Common myeloid progenitor, CD34-positive (primary cell): ENCODE measurements at regions not wholly inside any gene's neighbourhood (a gene's known extent, or its start where the extent isn't known, plus 50 kb on each side); places are given as distances from the start of the nearest gene placed in this dataset.
"Not testable (repeated sequence)": the region's sequence is repeated elsewhere in the genome, so short reads cannot be mapped to it uniquely, and the experiment has no call there.

Experiments
- CTCF ChIA-PET: fragments of 350-600 bp; sonication (Branson Sonifier 250); formaldehyde crosslinking; loops from one replicate; lab custom pipeline; 2021; ENCODE audit warnings: antibody characterized with exemption; lab: Charles Lee
- POLR2A ChIA-PET: fragments of 350-600 bp; sonication (Branson Sonifier 250); formaldehyde crosslinking; loops from one replicate; lab custom pipeline; 2021; ENCODE audit warnings: antibody characterized with exemption; lab: Charles Lee
- DNase-seq, 3 donors: peaks; one replicate each; pipeline versions ENCODE4 v3.0.0 to v3.0.0-alpha.2; 2013
- H3K27ac ChIP-seq, 2 experiments: 1 replicate in 1 of 2; 2 replicates in 1 of 2; pipeline ENCODE4 v1.7.0; 2013; ENCODE audit warnings: inconsistent platforms in 2 of 2, low read length in 2 of 2, mild to moderate bottlenecking in 2 of 2, low read depth in 1 of 2, moderate library complexity in 1 of 2; ENCODE audit not compliant: severe bottlenecking in 2 of 2, insufficient read depth in 1 of 2, poor library complexity in 1 of 2
- H3K27me3 ChIP-seq, 5 experiments: replicated peaks in 2 of 5; 1 replicate in 3 of 5; 2 replicates in 2 of 5; pipeline versions ENCODE4 v1.6.1 to v1.7.0; 2013; ENCODE audit warnings: low read length in 4 of 5, mild to moderate bottlenecking in 2 of 5, moderate library complexity in 2 of 5, inconsistent platforms in 1 of 5; ENCODE audit not compliant: insufficient read depth in 5 of 5, control insufficient read depth in 4 of 5
- H3K36me3 ChIP-seq, 4 experiments: 1 replicate in 2 of 4; 2 replicates in 2 of 4; pipeline versions ENCODE4 v1.6.1 to v1.7.0; 2013; ENCODE audit warnings: low read length in 3 of 4, control low read depth in 1 of 4, mild to moderate bottlenecking in 1 of 4; ENCODE audit not compliant: control insufficient read depth in 4 of 4, insufficient read depth in 4 of 4
- H3K4me1 ChIP-seq, 4 experiments: 1 replicate in 3 of 4; 2 replicates in 1 of 4; pipeline versions ENCODE4 v1.6.1 to v1.7.1; 2013; ENCODE audit warnings: low read length in 3 of 4, mild to moderate bottlenecking in 3 of 4, control low read depth in 1 of 4, inconsistent platforms in 1 of 4, moderate library complexity in 1 of 4; ENCODE audit not compliant: control insufficient read depth in 4 of 4, insufficient read depth in 4 of 4; ENCODE audit errors: control extremely low read depth in 1 of 4
- H3K4me3 ChIP-seq, 7 experiments: 1 replicate in 4 of 7; 2 replicates in 3 of 7; pipeline versions ENCODE4 v1.5.1 to v1.7.0; 2013; ENCODE audit warnings: mild to moderate bottlenecking in 7 of 7, low read length in 6 of 7, moderate library complexity in 6 of 7, inconsistent platforms in 2 of 7, low read depth in 2 of 7, control low read depth in 1 of 7; ENCODE audit not compliant: insufficient read depth in 4 of 7, control insufficient read depth in 1 of 7; ENCODE audit errors: extremely low read depth in 1 of 7
- H3K9me3 ChIP-seq, 5 experiments: 1 replicate in 4 of 5; 2 replicates in 1 of 5; pipeline versions ENCODE4 v1.6.1 to v1.7.1; 2013; ENCODE audit warnings: low read length in 4 of 5, mild to moderate bottlenecking in 2 of 5, inconsistent platforms in 1 of 5, low read depth in 1 of 5, moderate library complexity in 1 of 5; ENCODE audit not compliant: control insufficient read depth in 4 of 5, insufficient read depth in 2 of 5; ENCODE audit errors: control extremely low read depth in 1 of 5
- WGBS: methylation state at CpG from one replicate; pipeline ENCODE4 v1.1.5; 2013; ENCODE audit not compliant: insufficient coverage; 5-methylcytosine and 5-hydroxymethylcytosine counted together

DNA sequence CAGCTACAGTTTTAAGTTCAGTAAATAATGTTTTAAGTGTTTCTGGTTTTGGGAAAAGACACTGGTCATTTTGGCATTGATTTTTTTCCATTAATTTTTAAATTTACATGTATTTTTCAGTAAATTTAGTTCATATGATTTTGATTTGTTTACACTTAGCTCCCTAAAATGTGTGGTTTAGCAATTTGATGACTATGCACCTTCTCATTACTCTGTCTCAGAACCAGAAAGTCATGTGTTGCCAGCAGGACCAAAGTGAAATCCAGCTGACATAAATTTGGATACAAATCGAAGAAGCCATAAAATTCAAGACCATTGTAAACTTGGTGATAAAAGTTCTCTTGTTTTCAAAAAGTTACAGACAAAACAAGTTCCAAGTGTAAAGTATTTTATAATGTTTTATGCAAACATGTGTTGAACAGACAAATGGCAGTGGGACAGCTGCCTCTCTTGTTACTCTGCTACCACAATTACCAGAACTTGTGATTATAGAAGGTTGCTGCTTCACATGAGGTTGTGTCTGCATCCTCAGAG is 354.8 kb downstream of the NR2F1-AS1 start:
- Histone ChIP-seq H3K9me3 (no peaks in the 10 kb centered on the region), H3K4me1 (no peaks in the 10 kb centered on the region), H3K27ac (no peak overlapping the region), H3K36me3 (no peaks in the 10 kb centered on the region), H3K27me3 (no peaks in the 10 kb centered on the region), H3K4me3 (no peak overlapping the region)
- POLR2A ChIA-PET = no interaction called here
- CTCF ChIA-PET = no interaction called here
- no CpG with 5 or more reads among the region's 1 CpG for WGBS
- DNase-seq = no peak

DNA sequence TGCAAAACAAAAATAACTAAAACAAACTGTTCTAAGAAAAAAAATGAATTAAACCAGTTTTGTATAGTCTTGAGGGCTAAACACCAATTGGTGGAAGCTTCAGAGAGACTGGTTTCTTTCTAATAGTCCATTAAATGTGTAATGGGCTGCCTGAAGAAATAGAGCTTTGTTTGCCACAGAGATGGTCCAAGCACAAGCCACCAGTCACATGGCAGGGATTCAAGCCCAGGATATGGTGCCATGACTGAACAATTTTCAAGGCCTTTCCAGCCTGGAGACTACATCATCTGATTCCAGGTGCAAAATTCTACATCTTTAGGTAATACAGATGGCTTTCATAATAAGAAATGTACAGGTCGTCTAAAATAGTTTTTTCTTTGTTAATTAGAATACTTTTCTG is 355.3 kb downstream of the NR2F1-AS1 start:
- H3K4me1 ChIP-seq = no peaks in the 10 kb centered on the region
- CTCF ChIA-PET = no interaction called here
- WGBS = no CpG with 5 or more reads among the region's 1 CpG
- H3K36me3 ChIP-seq = no peaks in the 10 kb centered on the region
- H3K27ac ChIP-seq = no peak overlapping the region
- H3K27me3 ChIP-seq = no peaks in the 10 kb centered on the region
- no peak overlapping the region for H3K4me3 ChIP-seq
- DNase-seq = no peak
- H3K9me3 ChIP-seq = no peaks in the 10 kb centered on the region
- POLR2A ChIA-PET = no interaction called here

DNA sequence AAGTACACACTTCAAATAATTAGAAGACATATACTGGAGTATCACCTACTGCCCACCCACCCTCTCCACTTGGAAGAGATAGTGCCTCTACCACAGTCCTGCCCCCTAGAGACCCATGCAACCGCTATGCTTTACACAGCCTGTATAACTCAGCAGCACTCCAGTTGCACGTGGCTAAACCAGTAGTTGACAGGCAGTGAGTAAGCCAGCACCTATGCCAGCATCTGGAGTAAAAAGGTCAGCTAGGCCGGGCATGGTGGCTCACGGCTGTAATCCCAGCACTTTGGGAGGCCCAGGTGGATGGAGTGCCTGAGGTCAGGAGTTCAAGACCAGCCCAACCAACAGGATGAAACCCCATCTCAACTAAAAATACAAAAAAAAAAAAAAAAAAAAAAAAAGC is 356.4 kb downstream of the NR2F1-AS1 start:
- H3K27ac ChIP-seq = no peak overlapping the region
- DNase-seq = no peak
- no peak overlapping the region for H3K4me3 ChIP-seq
- WGBS = 100% methylated on average over 2 of the region's 4 CpGs
- no peaks in the 10 kb centered on the region for H3K4me1 ChIP-seq
- ChIA-PET CTCF (no interaction called here), POLR2A (no interaction called here)
- no peaks in the 10 kb centered on the region for H3K36me3 ChIP-seq
- no peaks in the 10 kb centered on the region for H3K9me3 ChIP-seq
- H3K27me3 ChIP-seq = no peaks in the 10 kb centered on the region

DNA sequence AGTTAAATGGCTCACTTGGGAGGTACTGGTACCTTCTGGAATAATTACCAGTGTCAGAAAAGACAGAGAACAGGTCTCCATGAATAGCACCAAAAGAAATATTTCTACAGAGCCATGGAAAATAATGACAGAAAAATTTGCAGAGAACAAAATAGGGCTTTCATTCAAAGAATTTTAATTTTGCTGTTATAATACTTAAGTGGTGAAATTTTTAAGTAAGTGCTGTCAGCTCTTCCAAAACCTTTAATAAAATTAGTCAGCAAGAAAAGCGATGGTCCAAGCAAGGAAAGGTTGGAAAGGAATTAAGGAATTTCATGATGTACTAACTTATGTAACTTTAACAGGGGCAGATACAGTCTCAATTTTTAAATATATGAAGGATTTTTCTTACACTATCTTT is 359.2 kb downstream of the NR2F1-AS1 start:
- POLR2A ChIA-PET = no interaction called here
- WGBS = no CpG with 5 or more reads among the region's 1 CpG
- Histone ChIP-seq H3K27me3 (no peaks in the 10 kb centered on the region), H3K9me3 (no peaks in the 10 kb centered on the region), H3K4me1 (no peaks in the 10 kb centered on the region), H3K27ac (no peak overlapping the region), H3K4me3 (no peak overlapping the region), H3K36me3 (no peaks in the 10 kb centered on the region)
- no peak for DNase-seq
- CTCF ChIA-PET = no interaction called here

DNA sequence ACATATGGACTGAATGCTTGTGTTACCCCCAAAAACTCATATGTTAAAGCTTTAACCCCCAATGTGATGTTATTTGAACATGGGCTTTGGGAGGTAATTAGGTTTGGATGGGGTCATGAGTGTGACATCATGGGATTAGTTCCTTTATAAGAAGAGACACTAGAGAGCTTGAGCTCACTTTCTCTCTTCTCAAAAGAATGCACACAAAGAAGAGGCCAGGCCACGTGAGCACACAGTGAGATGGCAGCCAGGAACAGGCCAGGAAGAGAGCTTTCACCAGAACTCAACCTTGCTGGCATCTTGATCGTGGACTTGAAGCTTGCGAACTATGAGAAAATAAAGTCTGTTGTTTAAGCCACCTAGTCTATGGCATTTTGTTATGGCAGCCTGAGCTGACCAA is 360.6 kb downstream of the NR2F1-AS1 start:
- Histone ChIP-seq H3K36me3 (no peaks in the 10 kb centered on the region), H3K9me3 (no peaks in the 10 kb centered on the region), H3K4me3 (no peak overlapping the region), H3K27me3 (no peaks in the 10 kb centered on the region), H3K4me1 (no peaks in the 10 kb centered on the region), H3K27ac (no peak overlapping the region)
- no CpG with 5 or more reads among the region's 3 CpGs for WGBS
- ChIA-PET POLR2A (no interaction called here), CTCF (no interaction called here)
- DNase-seq = no peak

DNA sequence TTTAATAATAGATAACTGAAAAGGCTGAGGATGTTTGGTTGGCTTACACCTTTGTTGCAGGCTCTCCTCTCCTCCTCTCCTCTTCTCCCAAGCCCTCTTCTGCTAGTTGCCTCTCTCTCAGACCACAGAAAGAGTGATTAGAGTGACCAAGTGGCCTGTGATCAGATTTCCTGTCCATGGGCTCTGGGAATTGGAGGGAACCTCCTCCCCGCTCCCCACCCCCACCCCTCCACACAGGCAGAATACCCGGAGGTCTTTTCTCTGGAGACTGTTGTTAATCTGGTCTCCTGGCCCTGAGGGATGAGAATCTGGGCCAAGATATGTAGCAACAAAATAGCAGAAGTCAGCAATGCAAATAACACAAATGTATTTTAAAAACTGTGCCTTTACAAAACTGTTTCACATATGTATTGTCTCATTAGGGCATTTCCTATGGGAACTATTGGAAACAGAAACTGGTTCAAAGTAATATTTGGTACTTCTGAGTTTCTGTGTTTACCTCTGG is 361.3 kb downstream of the NR2F1-AS1 start:
- H3K4me1 ChIP-seq = no peaks in the 10 kb centered on the region
- WGBS = no CpG with 5 or more reads among the region's 2 CpGs

DNA sequence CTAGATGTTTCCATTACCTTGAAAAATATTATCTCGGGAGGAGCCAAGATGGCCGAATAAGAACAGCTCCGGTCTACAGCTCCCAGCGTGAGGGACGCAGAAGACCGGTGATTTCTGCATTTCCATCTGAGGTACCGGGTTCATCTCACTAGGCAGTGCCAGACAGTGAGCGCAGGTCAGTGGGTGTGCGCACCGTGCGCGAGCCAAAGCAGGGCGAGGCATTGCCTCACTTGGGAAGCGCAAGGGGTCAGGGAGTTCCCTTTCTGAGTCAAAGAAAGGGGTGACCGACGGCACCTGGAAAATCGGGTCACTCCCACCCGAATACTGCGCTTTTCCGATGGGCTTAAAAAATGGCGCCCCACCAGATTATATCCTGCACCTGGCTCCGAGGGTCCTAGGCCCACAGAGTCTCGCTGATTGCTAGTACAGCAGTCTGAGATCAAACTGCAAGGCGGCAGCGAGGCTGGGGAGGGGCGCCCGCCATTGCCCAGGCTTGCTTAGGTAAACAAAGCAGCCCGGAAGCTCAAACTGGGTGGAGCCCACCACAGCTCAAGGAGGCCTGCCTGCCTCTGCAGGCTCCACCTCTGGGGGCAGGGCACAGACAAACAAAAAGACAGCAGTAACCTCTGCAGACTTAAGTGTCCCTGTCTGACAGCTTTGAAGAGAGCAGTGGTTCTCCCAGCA is 367.8 kb downstream of the NR2F1-AS1 start:
- H3K27ac ChIP-seq, H3K9me3 ChIP-seq, H3K36me3 ChIP-seq, DNase-seq, H3K4me3 ChIP-seq, H3K27me3 ChIP-seq, POLR2A ChIA-PET, CTCF ChIA-PET, H3K4me1 ChIP-seq: not testable (repeated sequence)
- 96% methylated on average over 7 of the region's 28 CpGs for WGBS

More for the DNA sequence above, 361.3 kb downstream of the NR2F1-AS1 start:
- H3K9me3 ChIP-seq = no peaks in the 10 kb centered on the region
- ChIA-PET POLR2A (no interaction called here), CTCF (no interaction called here)
- H3K36me3 ChIP-seq = no peaks in the 10 kb centered on the region
- no peaks in the 10 kb centered on the region for H3K27me3 ChIP-seq
- no peak overlapping the region for H3K27ac ChIP-seq
- H3K4me3 ChIP-seq = no peak overlapping the region
- no peak for DNase-seq
